ENCODE measurements at regions not wholly inside any gene's neighbourhood (a gene's known extent, or its start where the extent isn't known, plus 50 kb on each side); places are given as distances from the start of the nearest gene placed in this dataset.
A peak's percentile ranks its signal among the peaks of the same experiment; 100 is the strongest.

GRCh38 chr15:77798151-77798835 lies 165.6 kb upstream of the LINGO1 start:
- DNase-seq = peak in 12 of 56 donors; percentile 9 to 46 (median 22)

DNA sequence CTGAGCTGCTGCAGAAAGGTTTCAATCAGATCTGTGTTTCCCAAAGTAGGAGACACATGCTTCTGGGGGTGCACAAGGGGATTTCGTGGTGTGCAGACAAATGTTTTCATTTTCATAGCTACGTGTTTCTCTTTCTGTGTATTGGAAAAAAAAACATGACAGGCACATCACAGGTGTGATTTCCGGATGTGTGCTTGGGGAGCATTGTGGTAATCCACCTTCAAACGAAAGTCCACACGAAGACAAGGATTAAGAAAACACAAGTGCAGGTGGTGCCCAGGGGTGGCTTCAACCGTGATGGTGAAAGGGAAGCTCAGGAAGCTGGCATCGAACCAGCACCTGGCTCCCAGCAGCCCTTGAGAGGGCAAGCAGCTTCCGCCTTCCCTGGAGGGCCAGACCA lies 164.6 kb upstream of the LINGO1 start:
- DNase-seq = no peak

- DNase-seq = no peak
Measured at GRCh38 chr15:77796046-77796729, 163.5 kb upstream of the LINGO1 start.

GRCh38 chr15:77795446-77795845 lies 162.7 kb upstream of the LINGO1 start:
- DNase-seq = no peak

DNA sequence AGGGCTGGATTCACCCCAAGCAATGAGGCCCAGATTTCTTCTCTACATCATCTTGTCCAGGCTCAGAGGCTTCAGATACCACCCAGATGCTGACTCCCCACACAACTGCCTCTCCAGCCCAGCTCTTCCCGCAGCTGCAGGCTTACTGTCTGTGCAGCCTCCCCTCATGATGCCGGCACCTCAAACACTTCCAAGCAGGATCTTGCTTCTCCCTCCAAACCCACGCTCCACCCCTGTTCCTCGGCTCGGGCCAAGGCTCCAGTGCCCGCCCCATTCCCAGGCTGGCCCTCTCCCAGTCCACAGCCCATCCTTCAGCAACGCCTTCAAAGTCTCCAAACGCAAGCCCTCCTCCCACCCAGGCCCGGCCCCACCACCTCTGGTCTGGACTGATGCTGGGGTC lies 159.2 kb upstream of the LINGO1 start:
- no peak for DNase-seq

GRCh38 chr15:77790481-77790880 lies 157.8 kb upstream of the LINGO1 start:
- no peak for DNase-seq

- no peak for DNase-seq
Measured at GRCh38 chr15:77786956-77787355, 154.2 kb upstream of the LINGO1 start.

- DNase-seq = no peak
Measured at GRCh38 chr15:77786181-77786890, 153.6 kb upstream of the LINGO1 start.

- DNase-seq = peak in 2 of 56 donors; percentile 7 to 15
Measured at GRCh38 chr15:77784361-77785292, 151.9 kb upstream of the LINGO1 start.

DNA sequence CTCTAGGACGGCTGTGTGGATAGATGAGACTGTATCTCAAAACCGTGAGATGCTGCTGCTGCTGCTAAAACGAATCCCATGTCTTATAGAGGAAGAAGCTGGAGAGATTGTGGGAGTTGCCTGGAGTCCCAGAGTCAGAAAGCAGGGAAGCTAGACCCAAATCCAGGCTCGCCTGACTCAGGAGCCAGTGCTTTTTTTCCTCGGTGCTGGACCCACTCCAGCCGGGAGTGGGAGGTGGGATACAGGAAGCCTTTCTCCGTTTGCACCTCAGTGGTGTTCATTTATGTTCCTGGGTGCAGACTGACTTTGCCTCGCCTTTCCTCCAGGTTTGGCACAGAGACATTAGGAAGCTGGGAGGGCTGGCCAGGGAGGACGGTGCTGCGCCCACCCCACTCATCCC lies 150.9 kb upstream of the LINGO1 start:
- no peak for DNase-seq

DNA sequence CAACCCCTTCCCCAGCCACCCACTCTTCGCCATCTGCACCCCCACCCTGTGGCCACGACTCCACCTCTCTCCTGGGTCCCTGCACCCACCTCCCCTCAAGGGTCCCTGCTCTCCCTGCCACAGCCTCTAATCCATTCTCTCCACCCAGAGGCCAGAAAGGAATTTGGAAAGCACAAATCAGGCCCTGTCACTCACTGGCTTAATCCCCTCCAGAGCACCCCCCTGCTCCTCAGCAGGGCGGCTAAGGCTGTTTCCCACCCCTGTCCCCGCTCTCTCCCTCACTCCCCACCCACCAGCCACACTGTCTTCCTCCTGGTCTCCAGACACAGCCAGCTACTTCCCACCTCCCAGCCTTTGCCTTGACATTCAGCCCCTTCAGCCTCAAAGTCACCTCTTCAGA lies 150.0 kb upstream of the LINGO1 start:
- DNase-seq = no peak

GRCh38 chr15:77781946-77782240 lies 149.2 kb upstream of the LINGO1 start:
- no peak for DNase-seq

GRCh38 chr15:77781151-77781945 lies 148.6 kb upstream of the LINGO1 start:
- DNase-seq = no peak

GRCh38 chr15:77778802-77779201 lies 146.1 kb upstream of the LINGO1 start:
- no peak for DNase-seq

GRCh38 chr15:77775837-77776236 lies 143.1 kb upstream of the LINGO1 start:
- DNase-seq = no peak

- DNase-seq = no peak
Measured at GRCh38 chr15:77775373-77775772, 142.7 kb upstream of the LINGO1 start.

DNA sequence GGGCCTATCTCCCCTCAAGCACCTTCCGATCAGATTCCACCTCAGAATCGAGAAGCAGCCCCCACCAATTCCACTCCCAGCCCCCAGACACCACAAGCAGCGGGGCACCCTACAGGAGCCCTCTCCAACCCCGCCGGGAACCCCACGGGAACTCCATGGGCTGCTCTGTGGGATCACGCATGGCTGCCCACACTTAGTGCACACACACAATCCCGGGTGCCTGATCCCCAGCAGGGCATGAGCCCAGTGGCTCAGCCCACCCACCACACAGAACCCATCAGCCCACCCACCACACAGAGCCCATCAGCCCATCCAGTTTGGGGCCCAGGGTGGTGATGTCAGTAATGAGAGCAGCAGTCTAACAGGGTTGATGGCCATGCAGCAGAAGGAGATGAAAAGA lies 141.6 kb upstream of the LINGO1 start:
- DNase-seq = no peak

GRCh38 chr15:77773903-77774302 lies 141.2 kb upstream of the LINGO1 start:
- no peak for DNase-seq

GRCh38 chr15:77772641-77773402 lies 140.1 kb upstream of the LINGO1 start:
- no peak for DNase-seq

GRCh38 chr15:77771616-77772015 lies 138.9 kb upstream of the LINGO1 start:
- DNase-seq = no peak

Data from nucleus accumbens (tissue), 56 donors.